ENCODE measurements at regions not wholly inside any gene's neighbourhood (a gene's known extent, or its start where the extent isn't known, plus 50 kb on each side); places are given as distances from the start of the nearest gene placed in this dataset.

GRCh38 chr18:41396861-41397260 is 558.2 kb upstream of the PIK3C3 start (continued):
- TF ChIP-seq CHD7 (IDR thresholded peaks at IDR 0.05; ENCODE audit: insufficient replicate concordance, low read length) (no peak), CBX8 (IDR thresholded peaks at IDR 0.05; ENCODE audit: borderline replicate concordance, low read depth, low read length) (no peak), YY1 (IDR thresholded peaks at IDR 0.05; ENCODE audit: low read depth, low read length) (no peak), ZNF274 (IDR thresholded peaks at IDR 0.05; ENCODE audit: borderline replicate concordance, extremely low read depth, low read length) (no peak), TAF7 (optimal IDR thresholded peaks at IDR 0.05; ENCODE audit: borderline replicate concordance, low read depth, low read length) (no peak), CBX5 (IDR thresholded peaks at IDR 0.05; ENCODE audit: low read depth, low read length) (no peak)

Data from H1 (cell line).